ENCODE measurements at regions not wholly inside any gene's neighbourhood (a gene's known extent, or its start where the extent isn't known, plus 50 kb on each side); places are given as distances from the start of the nearest gene placed in this dataset.

DNA sequence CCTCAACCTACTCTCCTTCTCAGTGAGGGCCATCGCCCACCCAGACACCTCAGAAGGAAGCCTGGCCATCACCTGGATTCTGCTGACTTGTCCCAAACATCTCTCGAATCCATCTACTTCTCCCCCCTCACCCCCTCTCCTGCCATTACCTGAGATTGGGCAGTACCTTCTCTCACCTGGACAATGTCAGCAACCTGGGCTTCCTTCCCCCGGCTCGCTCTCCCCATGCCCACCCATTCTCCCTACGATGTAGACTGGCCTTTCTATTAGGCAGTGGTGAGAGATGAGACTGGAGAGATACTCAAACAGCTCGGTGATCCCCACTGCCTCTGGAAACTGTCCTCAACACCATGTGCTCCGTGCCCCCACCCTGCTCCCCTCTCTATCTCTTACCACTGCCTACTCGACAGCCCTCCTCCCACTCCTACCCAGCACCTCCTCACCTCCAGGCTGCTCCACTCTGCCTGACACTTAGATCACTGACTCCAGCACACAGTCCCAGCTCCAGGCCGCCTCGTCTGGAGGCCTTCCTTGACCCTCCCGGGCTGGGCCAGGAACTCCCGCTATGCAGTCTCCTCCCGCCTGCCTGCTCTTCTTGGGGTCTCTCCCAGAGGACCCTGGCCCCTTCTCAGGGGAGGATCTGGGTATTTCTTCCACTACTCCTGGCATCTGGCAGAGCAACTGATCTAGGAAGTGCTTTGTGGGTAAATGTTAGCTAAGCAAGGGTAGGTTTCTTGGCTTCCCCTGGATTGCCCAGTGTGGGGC lies 235.8 kb upstream of the NLRP1 start:
- DNase-seq (ENCODE audit: low read depth): no peak

DNA sequence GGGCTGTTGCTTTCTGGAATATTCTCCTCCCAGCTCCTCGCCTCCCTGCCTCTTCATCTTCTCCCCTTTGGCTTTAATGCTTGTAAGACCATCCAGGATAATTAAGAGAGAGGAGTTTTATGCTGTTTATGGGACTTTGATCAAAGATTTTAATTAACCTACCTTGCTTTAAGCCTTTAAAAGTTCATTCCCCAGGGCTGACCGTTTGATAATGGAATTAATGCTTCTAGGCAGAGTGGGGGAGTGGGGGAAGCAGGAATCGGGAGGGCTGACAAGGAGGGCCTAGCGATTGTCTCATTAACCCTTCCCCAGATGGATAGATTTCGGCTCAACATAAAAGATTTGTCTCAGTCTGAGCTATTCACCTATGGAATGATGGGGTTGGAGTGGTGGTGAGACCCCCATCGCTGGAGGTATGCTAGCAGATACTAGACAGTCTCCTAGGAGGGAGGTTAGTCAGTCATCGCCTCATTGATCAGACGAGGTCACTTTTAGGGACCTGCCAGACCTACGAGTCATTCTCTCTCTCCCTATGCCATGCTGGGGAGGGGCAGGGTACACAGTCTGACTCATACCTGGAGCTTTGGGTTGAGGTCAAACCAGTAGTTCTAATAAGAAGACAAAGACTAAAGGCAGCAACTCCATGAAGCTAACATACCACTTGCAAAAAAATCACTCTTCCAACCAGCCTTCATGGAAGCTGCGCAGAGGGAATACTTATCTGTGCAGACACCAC lies 236.6 kb upstream of the NLRP1 start:
- no peak for DNase-seq (ENCODE audit: low read depth)

DNA sequence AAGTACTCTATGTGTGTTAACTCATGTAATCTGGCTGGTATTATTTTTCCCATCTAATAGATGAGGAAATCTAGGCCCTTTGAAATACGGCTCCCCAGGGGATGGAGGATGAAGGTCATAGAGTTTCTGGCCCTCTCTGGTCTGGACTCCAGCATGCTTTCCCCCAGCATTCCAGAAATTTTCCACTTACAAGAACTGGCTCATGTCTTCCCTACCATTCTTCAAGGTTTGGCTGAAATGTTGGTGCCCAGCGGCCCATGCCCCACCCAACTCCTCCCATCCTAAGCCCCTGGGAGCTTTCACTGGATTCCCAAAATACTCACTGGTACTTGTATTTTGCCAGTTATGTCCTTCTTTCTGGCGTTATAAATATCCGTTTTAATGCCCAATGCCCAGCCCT lies 237.5 kb upstream of the NLRP1 start:
- DNase-seq (ENCODE audit: low read depth): no peak

DNA sequence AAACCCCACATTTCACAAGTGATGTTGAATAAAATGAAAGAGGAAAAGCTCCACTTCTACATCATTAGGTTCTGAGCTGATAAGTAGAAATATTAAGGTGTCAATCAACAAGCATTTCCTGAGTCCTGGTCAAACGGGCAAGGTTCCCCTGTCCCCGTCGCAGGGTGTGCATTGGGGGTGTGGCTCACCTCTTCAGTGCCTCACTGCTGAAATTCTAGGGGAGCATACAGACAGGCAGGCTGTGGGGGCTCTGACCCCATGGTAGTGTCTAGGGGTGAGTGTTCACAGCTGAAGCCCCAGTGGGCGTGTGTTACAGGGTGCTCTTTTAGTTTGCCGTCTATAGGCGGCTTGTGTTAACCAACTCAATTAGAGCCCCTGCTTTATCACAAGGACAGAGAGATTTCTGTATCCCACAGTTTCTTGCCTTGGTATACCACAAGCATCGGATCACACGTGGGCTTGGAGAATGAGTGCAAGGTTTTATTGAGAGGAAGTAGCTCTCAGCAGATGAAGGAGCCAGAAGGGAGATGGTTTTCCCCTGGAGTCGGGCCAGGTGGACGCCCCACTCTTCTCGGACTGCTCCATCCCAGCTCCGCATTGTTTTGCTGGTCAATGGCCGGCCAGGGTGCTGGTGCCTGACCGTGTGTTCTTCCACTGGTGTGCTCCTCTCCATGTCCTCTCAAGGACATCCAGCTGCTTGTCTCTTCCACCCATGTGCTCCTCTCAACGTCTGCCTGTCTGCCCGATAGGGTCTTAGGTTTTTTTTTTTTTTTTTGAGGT lies 238.2 kb upstream of the NLRP1 start:
- no peak for DNase-seq (ENCODE audit: low read depth)

DNA sequence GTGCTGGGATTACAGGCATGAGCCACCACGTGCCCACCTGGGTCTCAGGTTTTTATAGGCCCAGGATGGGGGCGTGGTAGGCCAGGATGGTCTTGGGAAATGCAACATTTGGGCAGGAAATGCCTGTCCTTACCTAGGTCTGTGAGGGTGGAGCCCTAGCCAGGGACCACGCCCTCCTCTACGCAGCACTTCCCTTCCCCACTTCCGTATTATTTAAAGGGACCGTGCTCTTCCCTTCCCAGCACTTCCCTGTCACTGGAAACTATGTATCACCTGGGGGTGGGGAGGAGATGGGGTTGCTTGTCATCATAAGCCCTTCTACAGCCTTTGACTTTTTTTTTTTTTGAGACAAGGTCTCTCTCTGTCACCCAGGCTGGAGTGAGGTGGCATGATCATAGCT lies 238.9 kb upstream of the NLRP1 start:
- no peak for DNase-seq (ENCODE audit: low read depth)

DNA sequence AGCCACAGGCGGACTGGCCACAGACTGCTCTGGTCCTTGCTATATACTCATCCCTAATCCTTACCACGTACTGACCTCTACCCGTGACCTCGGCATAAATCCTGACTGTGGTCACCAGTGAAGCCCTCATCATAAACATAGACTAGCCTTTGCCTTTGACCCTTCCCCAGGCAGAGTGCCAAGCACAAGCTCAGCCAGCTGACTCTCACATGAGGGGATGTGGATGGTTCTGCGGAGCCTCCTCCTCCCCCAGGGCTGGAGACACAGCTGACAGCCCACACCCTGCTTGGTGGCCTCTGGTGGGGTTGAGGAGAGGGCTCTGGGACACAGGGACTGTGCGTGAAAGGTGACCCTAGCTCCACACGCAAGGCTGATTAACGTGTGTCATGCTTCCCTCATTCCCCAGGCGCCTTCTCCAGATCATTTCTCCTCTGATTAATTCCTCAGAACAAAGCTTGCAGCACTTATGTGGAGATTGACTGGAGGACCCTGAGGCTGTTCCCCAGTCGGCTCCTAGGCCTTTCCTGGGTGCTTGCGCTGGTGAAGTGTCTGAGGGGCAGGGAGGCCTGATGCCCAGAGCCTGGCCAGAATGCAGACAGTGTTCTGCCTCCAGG lies 241.5 kb upstream of the NLRP1 start:
- no peak for DNase-seq (ENCODE audit: low read depth)

DNA sequence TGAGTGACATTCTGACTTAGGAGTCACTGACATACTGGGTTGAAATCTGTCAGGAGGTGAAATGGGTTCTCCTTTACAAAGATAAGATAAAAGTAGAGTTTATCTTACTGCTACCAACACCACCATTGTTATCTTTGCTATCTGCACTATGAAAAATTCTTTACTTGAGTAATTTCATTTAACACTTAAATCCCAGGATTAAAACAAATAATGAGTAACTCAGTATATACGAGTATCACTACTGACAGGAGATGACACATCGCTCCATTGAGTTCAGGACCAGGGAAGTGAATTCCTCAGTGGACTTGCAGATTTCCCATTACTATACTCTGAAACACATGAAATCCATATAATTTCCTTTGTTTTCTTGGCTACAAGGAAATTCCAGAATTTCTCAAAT lies 242.1 kb upstream of the NLRP1 start:
- DNase-seq (ENCODE audit: low read depth): no peak

DNA sequence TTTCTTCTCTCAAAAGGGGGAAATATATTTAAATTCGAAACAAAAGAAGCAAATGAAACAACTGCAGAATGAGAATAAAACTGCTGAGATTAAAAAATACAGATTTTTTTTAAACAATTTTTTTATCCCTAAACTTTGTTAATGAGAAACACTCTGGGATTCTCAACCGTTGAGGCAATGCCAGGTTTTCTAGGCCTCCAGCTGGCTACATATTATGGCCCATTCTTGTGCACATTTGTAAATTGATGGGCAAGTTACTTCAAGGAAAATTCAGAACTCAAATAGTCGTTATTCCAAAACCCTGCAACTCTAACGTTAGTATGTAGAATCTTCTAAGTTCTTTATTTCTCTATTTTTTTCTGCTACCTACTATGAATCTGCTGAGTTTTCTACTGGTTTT lies 239.3 kb upstream of the WSCD1 start:
- no peak for DNase-seq (ENCODE audit: low read depth)

DNA sequence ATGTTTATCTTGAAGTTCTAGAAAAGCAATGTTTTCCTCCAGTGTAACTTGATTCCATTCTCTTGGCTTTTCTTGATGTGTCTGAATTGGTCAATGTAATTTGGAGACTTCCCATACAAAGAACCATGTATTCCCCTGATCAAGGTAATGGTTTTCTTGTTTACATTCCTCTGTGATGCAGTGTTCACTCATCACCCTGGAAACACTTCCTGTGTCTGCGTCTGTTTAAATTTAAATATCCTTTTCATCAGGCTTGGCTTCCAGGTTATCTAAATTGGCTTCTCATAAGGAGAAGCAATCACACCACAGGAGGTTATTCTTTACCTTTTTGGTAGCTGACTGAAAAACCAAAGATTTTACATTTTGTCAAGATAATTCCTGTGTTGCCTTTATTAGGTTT lies 237.3 kb upstream of the WSCD1 start:
- DNase-seq (ENCODE audit: low read depth): peak; percentile 26

DNA sequence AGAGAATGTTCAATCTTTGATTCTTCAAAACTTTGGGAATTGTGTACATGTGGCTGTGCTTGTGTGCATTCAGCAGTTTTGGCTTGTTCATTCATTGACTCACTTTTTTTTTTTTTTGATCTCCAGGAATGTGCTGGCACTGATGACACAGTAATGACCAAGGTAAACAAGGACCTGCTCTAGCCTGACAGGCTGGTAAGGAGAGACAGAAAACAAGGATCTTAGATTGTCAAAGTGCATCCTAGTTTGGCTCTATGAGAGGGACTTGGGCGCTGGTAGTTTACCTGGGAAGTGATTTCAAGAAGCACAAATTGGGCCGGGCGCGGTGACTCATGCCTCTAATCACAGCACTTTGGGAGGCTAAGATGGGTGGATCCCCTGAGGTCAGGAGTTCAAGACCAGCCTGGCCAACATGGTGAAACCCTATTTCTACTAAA lies 233.1 kb upstream of the WSCD1 start:
- peak; percentile 39 for DNase-seq (ENCODE audit: low read depth)

DNA sequence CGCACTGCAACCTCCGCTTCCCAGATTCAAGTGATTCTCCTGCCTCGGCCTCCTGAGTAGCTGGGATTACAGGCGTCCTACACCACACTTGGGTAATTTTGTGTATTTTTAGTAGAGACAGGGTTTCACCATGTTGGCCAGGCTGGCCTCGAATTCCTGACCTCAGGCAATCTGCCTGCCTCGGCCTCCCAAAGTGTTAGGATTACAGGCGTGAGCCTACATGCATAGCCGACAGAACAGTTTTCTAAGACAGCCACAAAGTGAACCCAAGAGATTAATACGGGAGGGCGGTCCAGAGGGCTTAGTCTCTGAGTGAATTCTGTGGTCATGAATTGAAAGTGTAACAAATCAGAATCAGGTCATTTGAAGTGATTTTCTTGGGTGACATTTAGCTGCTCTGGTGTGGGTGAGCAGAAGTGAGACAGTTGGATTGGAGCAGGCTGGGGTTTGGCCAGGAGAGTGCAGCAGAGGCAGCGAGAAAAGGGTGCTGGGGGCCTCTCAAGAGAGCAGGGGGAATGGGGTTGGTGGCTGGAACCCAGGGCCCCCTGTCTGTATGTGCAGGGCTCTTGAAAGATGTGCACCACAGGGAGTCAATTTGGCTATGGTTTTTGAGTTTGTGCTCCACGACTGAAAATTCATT lies 231.4 kb upstream of the WSCD1 start:
- DNase-seq (ENCODE audit: low read depth): no peak

DNA sequence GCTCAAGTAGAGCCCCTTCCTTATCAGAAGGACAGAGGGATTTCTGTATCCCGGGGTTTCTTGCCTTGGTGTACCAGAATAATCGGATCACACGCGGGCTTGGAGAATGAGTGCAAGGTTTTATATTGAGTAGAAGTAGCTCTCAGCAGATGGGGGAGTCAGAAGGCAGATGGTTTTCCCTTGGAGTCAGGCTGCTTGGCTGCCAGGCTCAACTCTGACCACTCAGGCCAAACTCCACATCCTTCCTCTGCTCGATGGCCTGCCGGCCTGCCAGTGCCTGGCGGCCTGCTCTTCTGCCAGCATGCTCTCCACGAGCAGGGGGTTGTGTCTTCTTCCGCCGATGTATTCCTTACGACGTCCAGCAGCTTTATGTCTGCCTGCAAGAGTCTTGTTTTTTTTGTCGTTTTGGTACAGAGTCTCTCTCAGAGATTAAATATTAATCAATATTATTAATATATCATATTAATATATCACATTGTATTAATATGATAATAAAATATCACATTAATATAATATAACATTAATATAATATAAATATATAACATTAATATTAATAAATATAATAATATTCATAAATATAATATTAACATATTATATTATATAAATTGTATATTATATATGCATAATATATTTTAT lies 229.2 kb upstream of the WSCD1 start:
- no peak for DNase-seq (ENCODE audit: low read depth)

DNA sequence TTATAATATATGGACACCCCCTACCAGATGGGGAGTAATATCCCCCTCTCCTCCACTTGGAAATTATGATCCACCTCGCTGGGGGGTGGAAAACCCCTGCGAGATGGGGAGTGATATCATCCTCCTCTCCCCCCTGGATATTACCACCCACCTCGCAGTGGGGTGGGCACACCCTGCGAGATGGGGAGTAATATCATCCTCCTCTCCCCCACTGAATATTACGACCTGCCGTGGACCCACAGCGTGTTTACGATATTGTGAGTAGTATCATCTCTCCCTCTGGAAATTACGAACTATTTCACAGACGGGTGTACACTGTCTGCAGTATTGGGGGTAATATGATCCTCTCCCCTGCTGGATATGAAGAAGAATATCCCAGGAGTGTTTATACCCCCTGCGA lies 228.3 kb upstream of the WSCD1 start:
- no peak for DNase-seq (ENCODE audit: low read depth)

DNA sequence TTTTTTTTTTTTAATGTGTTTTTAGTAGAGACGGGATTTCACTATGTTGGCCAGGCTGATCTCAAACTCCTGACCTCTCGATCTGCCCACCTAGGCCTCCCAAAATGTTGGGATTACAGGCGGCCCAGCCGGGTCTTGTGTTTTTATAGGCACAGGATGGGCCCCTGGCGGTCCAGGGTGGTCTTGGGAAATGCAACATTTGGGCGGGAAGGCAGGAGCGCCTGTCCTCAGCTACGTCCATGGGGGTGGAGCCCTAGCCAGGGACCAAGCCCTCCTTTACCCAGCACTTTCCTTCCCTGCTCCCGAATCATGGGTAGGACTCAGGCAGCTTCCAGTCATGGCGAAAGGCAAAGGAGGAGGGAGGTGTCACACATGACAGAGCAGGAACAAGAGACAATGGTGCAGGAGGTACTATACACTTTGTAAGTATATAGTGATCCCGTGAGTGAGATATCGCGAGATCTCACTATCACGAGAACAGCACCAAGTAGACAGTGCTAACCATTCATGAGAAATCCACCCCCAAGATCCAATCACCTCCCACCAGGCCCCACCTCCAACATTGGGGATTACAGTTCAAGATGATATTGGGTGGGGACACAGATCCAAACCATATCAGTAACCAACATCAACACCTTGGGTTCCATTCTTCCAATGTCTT lies 226.7 kb upstream of the WSCD1 start:
- DNase-seq (ENCODE audit: low read depth): no peak

DNA sequence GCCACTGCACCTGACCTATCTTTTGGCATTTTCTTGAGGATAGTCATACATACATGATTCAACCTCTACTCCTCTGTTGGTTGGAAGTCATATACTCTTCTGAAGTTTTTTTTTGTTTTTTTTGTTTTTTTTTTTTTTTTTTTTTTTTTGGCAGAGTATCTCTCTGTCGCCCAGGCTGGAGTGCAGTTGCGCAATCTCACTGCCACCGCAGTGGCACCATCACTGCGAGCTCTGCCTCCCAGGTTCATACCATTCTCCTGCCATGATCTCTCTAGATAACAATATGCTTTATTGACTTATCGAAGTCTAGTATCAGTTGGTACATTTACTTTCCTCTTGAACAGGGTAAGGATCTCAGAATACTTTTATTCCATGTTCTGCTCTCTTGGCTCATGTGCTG lies 224.2 kb upstream of the WSCD1 start:
- no peak for DNase-seq (ENCODE audit: low read depth)

DNA sequence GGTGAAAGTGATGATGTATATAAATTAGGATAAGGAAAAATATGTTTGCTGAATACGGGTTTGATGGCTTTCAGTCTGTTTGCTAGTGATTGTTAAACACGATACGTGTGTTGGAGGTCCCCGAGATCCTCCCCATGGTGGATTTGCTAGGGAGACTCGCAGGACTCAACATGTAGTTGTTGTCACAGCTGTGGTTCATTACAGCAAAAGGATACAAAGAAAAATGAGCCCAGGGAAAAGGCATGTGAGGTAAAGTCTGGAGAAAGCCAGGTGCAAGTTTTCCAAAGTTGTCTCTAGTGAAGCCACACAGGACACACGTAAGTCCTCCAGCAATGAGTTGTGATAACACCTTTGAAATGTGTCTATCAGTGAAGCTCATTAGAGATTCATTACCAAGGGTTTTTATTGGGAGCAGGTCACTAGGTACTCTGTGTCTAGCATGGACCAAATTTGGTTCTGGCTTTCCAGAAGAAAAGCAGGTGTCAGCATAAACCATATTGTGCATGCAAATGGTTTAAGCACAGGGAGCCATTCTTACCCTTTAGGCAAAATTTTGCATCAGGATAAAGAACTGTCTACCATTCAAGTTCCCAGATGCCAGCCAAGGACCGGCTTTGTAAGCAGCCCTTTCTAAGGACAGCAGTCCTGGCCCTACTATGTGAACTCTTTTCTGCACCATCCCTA lies 215.2 kb upstream of the WSCD1 start:
- DNase-seq (ENCODE audit: low read depth): no peak

DNA sequence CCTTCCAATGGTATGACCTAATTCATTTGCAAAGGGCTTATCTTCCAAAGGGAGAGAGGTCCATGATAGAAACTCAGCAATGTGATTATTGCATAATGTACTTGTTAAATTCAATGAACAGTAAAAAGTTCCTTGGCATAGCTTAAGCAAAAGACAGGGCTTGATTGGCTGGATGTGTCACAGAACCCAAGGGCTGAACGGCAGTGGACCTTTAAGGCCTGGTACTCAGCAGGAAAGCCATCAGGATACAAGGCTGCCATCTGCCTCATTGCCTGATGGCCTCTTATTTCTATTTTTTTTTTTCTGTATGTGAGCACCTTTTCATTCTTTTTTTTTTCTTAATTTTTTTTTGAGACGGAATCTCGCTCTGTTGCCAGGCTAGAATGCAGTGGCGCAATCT lies 208.9 kb upstream of the WSCD1 start:
- no peak for DNase-seq (ENCODE audit: low read depth)

DNA sequence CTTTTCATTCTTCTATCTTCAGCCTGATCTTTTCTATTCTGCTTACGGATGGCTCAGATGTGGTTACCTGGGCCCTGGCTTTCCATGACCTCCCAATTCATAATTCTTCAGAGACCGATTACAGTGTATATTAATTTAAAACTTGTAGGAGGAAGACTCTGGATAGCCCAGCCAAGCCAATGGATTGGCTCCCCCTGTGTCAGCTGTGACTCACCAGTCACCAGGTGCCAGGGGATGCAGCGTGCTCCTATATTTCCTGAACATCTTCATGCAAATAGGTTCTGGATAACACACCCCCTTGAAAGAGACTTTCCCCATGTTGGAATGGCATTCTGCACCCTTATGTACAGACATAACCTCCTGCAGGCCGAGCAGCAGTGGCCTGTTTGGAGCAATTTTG lies 208.3 kb upstream of the WSCD1 start:
- no peak for DNase-seq (ENCODE audit: low read depth)

DNA sequence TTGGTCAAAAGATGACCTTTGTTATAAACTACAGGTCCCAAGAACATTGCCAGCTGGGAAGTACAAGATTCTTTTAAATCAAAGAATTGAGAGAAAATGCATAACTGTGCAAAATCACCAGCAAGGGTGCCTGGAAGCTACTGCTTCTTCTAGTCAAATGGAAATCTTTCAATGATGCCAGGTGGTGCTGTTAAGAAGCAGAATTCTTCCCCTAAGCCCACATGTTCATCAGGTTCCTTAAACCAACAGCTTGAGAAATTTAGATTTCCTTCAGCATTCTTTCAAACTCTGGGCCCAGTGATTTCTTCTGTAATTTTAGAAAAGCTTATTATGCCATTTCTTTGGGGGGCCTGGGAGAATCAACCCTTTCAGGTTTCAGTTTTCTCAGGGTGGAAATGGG lies 207.8 kb upstream of the WSCD1 start:
- no peak for DNase-seq (ENCODE audit: low read depth)

Data from GM04504 (cell line).